SK-MEL-5 (cell line): ENCODE measurements at regions not wholly inside any gene's neighbourhood (a gene's known extent, or its start where the extent isn't known, plus 50 kb on each side); places are given as distances from the start of the nearest gene placed in this dataset.

Experiments
- DNase-seq: peaks from one replicate; pipeline ENCODE4 v3.0.0-alpha.2; 2016; ENCODE audit warnings: low read depth, low spot score
- in situ Hi-C: cut with HindIII; loops from 2 replicates; pipeline ENCODE4 v1.10.0; 2016; ENCODE audit warnings: low sequenced_read_pairs, high pct_unique_total_duplicates, low pct_unique_long_range_greater_than_20kb

DNA sequence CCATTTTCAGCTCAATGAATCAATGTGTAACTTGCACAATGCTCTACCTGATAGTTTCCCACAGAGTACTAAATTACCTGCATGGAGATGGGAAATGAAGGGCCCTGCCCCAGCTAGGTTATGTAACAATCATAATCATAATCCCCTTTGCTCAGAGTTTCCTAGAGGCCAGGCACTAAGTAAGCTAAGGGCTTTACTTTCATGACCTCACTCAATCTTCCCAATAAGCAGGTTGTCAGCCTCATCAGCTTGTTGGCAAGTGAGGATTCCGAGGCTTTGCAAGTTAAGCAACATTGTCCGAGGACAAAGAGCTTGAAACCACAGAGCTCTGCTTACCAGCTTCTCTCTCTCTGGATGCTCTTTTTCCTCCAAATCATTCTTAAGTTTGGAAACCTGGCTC, 64.1 kb upstream of the NTPCR start:
- in situ Hi-C loops = no loop called here
- DNase-seq = no peak

DNA sequence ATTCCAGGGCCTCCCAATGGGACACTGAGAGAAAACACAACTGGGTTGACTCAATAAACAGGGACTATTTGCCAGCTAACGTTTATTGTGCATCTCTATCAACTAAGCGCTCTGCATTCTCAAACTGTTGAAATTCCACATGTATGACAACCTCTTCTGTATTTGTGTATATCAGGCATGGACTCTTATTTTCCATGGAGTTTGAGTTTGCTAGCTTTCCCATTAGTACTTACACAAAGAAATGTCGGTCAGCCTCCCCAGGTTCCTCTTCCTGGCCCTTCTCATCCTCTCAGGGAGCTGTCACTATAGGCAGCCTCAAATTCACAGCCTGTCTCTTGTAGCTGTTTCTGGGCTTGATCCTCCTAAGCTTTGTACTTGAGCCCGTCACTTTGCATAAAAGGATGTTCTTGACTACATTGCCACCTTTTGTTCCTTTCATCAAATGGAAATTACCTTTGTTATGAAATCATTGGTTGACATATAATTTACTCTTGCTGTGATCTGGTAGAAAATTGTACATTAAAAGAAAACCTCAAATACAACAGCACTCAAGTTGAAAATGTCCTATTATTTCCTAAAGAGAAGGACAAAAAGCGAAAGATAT, 60.0 kb upstream of the NTPCR start:
- no peak for DNase-seq
- in situ Hi-C loops = no loop called here

DNA sequence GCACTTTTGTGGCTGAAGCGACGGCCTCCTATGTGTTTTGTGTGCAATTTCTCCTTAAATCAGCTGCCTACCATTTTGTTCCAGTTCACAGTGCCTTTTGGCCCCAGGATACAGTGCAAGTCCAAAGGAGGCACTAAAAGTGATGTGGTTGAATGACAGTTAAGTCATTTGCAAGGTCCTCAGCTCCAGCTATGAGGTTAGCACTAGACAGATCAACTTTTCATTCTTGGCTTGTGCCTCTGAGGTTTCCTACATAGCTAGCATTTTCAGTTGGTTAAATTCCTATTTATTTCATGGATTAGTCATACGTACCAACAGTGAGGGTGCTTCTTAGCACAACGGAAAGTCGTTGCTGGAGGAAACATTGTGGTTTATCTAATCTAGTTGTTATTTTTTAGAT, 59.3 kb upstream of the NTPCR start:
- DNase-seq = no peak
- in situ Hi-C loops = no loop called here

- no peak for DNase-seq
- in situ Hi-C loops = no loop called here
Measured at GRCh38 chr1:232891656-232892317, 58.6 kb upstream of the NTPCR start.

GRCh38 chr1:232893481-232894313, 56.7 kb upstream of the NTPCR start:
- DNase-seq = no peak
- in situ Hi-C loops = no loop called here

- no peak for DNase-seq
- in situ Hi-C loops = no loop called here
Measured at GRCh38 chr1:232894436-232894835, 56.0 kb upstream of the NTPCR start.

DNA sequence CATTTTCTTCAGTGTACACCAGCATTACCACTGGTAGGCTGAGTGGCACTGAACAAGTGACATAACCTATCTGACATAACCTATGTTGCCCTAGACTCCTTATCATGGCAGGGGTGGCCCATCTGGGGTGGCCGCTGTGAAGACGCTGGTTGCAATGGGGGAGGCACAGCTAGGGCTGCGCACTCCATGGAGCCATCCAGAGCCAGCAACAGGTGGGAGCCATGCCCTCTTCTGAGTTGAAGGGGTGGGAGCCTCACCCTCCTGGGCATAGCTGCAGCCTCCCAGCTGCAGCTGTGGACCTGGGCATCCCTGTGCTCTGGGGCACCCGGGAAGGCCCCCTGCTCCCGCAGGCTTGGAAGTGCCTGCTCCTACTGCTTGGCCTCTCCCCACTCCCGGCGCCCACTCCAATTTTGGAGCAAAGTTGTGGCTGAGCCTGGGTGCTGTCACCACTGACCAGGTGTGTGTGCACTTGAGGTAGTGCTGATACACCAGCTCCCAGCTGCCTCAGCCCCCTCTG, 52.4 kb upstream of the NTPCR start:
- in situ Hi-C loops = no loop called here
- DNase-seq = no peak

DNA sequence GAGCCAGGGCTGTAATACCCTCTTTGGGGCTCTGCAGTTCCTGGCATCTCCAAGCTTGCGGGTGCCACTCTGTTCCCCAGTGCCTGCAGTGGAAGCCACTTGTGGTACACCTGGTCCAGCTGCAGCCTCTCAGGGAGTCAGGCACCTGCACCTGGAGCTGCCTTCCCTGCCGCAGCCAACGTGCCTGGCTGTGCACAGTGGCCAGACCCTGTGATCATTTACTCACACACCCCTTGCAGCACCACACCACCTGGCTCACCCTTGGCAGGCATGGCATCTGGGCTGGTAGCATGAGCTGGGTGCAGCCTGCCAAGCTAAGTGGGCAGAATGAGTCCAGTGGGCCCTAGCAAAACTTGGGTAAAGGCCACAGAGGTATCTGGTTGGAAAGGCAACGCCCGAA, 51.1 kb upstream of the NTPCR start:
- in situ Hi-C loops = no loop called here
- no peak for DNase-seq

DNA sequence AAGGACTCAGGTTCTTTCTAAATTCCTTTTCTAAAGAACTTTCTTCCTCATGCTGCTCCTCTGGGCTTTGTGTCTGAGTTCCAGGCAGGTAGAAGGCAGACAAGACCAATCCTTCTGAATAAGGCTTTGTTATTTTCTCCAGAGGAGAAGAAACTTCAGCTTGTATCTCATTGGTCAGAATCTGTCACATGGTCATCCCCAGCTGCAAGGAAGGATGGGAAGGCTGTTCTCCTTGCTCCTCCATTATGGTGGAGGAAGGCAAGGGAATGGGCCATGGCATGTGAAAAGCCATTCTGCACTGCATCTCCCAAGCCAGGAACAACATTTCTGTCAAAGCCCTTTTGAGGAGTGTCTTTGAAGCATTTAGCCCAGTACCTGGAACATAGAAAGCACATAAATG, 50.6 kb upstream of the NTPCR start:
- DNase-seq = no peak
- in situ Hi-C loops = no loop called here
